Stimulated activated CD4-positive, alpha-beta T cell treated with anti-CD3 and anti-CD28 coated beads, Interleukin-4, amount 100 ng/mL, for 1 hour (primary cell): ENCODE measurements at regions not wholly inside any gene's neighbourhood (a gene's known extent, or its start where the extent isn't known, plus 50 kb on each side); places are given as distances from the start of the nearest gene placed in this dataset.

Experiments used
- DNase-seq: peaks from one replicate; pipeline ENCODE4 v3.0.0-alpha.2; 2020

GRCh38 chr15:61522411-61522810 is 293.3 kb upstream of the RORA start:
- no peak for DNase-seq

- no peak for DNase-seq
Measured at GRCh38 chr15:61521953-61522352, 292.9 kb upstream of the RORA start.

GRCh38 chr15:61519296-61519695 is 290.2 kb upstream of the RORA start:
- no peak for DNase-seq

- DNase-seq: no peak
Measured at GRCh38 chr15:61518191-61518950, 289.3 kb upstream of the RORA start.

GRCh38 chr15:61517776-61518175 is 288.7 kb upstream of the RORA start:
- DNase-seq: no peak

GRCh38 chr15:61517335-61517734 is 288.2 kb upstream of the RORA start:
- DNase-seq: no peak

- DNase-seq: no peak
Measured at GRCh38 chr15:61511756-61512155, 282.7 kb upstream of the RORA start.

- no peak for DNase-seq
Measured at GRCh38 chr15:61511089-61511488, 282.0 kb upstream of the RORA start.

GRCh38 chr15:61509327-61509840 is 280.3 kb upstream of the RORA start:
- DNase-seq: no peak

GRCh38 chr15:61503383-61503969 is 274.4 kb upstream of the RORA start:
- DNase-seq: no peak

- no peak for DNase-seq
Measured at GRCh38 chr15:61501815-61502389, 272.8 kb upstream of the RORA start.

GRCh38 chr15:61500951-61501620 is 272.0 kb upstream of the RORA start:
- DNase-seq: no peak

GRCh38 chr15:61500523-61500922 is 271.4 kb upstream of the RORA start:
- no peak for DNase-seq

GRCh38 chr15:61499376-61499775 is 270.3 kb upstream of the RORA start:
- DNase-seq: no peak

- DNase-seq: no peak
Measured at GRCh38 chr15:61489571-61489970, 260.5 kb upstream of the RORA start.

GRCh38 chr15:61483599-61483998 is 254.5 kb upstream of the RORA start:
- no peak for DNase-seq

- no peak for DNase-seq
Measured at GRCh38 chr15:61481886-61482285, 252.8 kb upstream of the RORA start.

- DNase-seq: no peak
Measured at GRCh38 chr15:61480863-61481262, 251.8 kb upstream of the RORA start.

GRCh38 chr15:61480295-61480694 is 251.2 kb upstream of the RORA start:
- DNase-seq: no peak

GRCh38 chr15:61479613-61480012 is 250.5 kb upstream of the RORA start:
- no peak for DNase-seq

- no peak for DNase-seq
Measured at GRCh38 chr15:61476741-61477140, 247.6 kb upstream of the RORA start.

- no peak for DNase-seq
Measured at GRCh38 chr15:61474796-61475195, 245.7 kb upstream of the RORA start.

GRCh38 chr15:61467823-61468222 is 238.7 kb upstream of the RORA start:
- no peak for DNase-seq
